GM12873 (cell line): ENCODE measurements at regions not wholly inside any gene's neighbourhood (a gene's known extent, or its start where the extent isn't known, plus 50 kb on each side); places are given as distances from the start of the nearest gene placed in this dataset.

ENCODE experiments used
- CTCF ChIP-seq: IDR thresholded peaks from 2 replicates; pipeline ENCODE4 v1.5.1; 2012; ENCODE audit warnings: low read depth, mild to moderate bottlenecking, moderate library complexity, low read length, control low read depth; ENCODE audit not compliant: insufficient read depth; ENCODE audit errors: missing control alignments

GRCh38 chr4:128393101-128393704, 105.6 kb upstream of the PGRMC2 start:
- no peak for TF ChIP-seq CTCF

GRCh38 chr4:128390475-128390996, 102.9 kb upstream of the PGRMC2 start:
- TF ChIP-seq CTCF, result no peak

- TF ChIP-seq CTCF, result no peak
These were observed 101.2 kb upstream of the PGRMC2 start for GRCh38 chr4:128388796-128389195.

- no peak for TF ChIP-seq CTCF
These were observed 100.7 kb upstream of the PGRMC2 start for GRCh38 chr4:128388352-128388630.

- no peak for TF ChIP-seq CTCF
These were observed 100.2 kb upstream of the PGRMC2 start for GRCh38 chr4:128387600-128388351.

- TF ChIP-seq CTCF, result no peak
These were observed 99.4 kb upstream of the PGRMC2 start for GRCh38 chr4:128386761-128387599.
